SU-DHL-6 (cell line): ENCODE measurements at regions not wholly inside any gene's neighbourhood (a gene's known extent, or its start where the extent isn't known, plus 50 kb on each side); places are given as distances from the start of the nearest gene placed in this dataset.

Source experiments
- H2AFZ ChIP-seq: fragments of 200-600 bp; sonication (generic); 2 replicates; pipeline ENCODE4 v1.6.1; 2014; ENCODE audit warnings: low read depth, mild to moderate bottlenecking, moderate library complexity, mixed read lengths, antibody characterized with exemption, low read length; ENCODE audit not compliant: severe bottlenecking
- H3F3A ChIP-seq: fragments of 200-600 bp; shearing (Covaris generic); 2 replicates; pipeline ENCODE4 v1.6.0; 2016; ENCODE audit warnings: antibody characterized with exemption, mild to moderate bottlenecking; ENCODE audit not compliant: insufficient read depth
- H3K27ac ChIP-seq: fragments of 200-600 bp; sonication (generic); 2 replicates; pipeline ENCODE4 v1.5.1; 2016; ENCODE audit warnings: low read depth, mild to moderate bottlenecking, low read length, moderate library complexity, mixed read lengths
- H3K27me3 ChIP-seq: fragments of 200-600 bp; sonication (generic), shearing (Covaris generic); 2 replicates; pipeline ENCODE4 v1.6.0; 2014; ENCODE audit warnings: mild to moderate bottlenecking, low read length
- H3K36me3 ChIP-seq: fragments of 200-600 bp; sonication (generic); 2 replicates; pipeline ENCODE4 v1.6.1; 2014; ENCODE audit warnings: mild to moderate bottlenecking, low read length, mixed read lengths
- H3K4me2 ChIP-seq: fragments of 300-600, 200-600 bp; shearing (Covaris generic), sonication (generic); 2 replicates; pipeline ENCODE4 v1.6.0; 2014; ENCODE audit warnings: low read length, low read depth, mild to moderate bottlenecking; ENCODE audit not compliant: poor library complexity, severe bottlenecking
- H3K4me3 ChIP-seq: fragments of 200-600 bp; sonication (generic); 2 replicates; pipeline ENCODE4 v1.5.1; 2014; ENCODE audit warnings: antibody characterized with exemption, low read length, mild to moderate bottlenecking, mixed read lengths; ENCODE audit not compliant: insufficient read depth, poor library complexity, severe bottlenecking
- H3K79me2 ChIP-seq: fragments of 200-600 bp; sonication (generic); 2 replicates; pipeline ENCODE4 v1.6.1; 2014; ENCODE audit warnings: mild to moderate bottlenecking, low read length, moderate library complexity; ENCODE audit not compliant: insufficient read depth
- H3K9ac ChIP-seq: fragments of 200-600 bp; sonication (generic); 2 replicates; pipeline ENCODE4 v1.7.0; 2014; ENCODE audit warnings: mild to moderate bottlenecking, low read length
- H3K9me2 ChIP-seq: fragments of 200-600 bp; sonication (generic); replicated peaks from 2 replicates; pipeline ENCODE4 v1.6.1; 2014; ENCODE audit warnings: low read length; ENCODE audit not compliant: insufficient read depth
- H3K9me3 ChIP-seq: fragments of 200-600 bp; sonication (generic); 2 replicates; pipeline ENCODE4 v1.6.1; 2014; ENCODE audit warnings: low read length, mixed read lengths; ENCODE audit not compliant: insufficient read depth
- H4K20me1 ChIP-seq: fragments of 200-600 bp; sonication (generic); 2 replicates; pipeline ENCODE4 v1.6.1; 2014; ENCODE audit warnings: low read depth, mild to moderate bottlenecking, antibody characterized with exemption, low read length, moderate library complexity, mixed read lengths
- CTCF ChIP-seq: fragments of 200-600 bp; sonication (generic); IDR thresholded peaks from one replicate; pipeline ENCODE4 v1.5.1; 2017; ENCODE audit warnings: antibody characterized with exemption, mild to moderate bottlenecking, low read length, moderate library complexity; ENCODE audit not compliant: insufficient read depth, poor library complexity, severe bottlenecking
- EZH2phosphoT487 ChIP-seq: fragments of 200-600 bp; sonication (generic), shearing (Covaris generic); conservative IDR thresholded peaks from 2 replicates; pipeline ENCODE4 v1.6.1; 2018; ENCODE audit warnings: mild to moderate bottlenecking, antibody characterized with exemption, low read length, moderate library complexity, mixed read lengths

- Histone ChIP-seq H3K36me3 (no peaks in the 10 kb centered on the region), H3K9me3 (no peaks in the 10 kb centered on the region), H3K4me2 (no peak overlapping the region), H3K79me2 (no peaks in the 10 kb centered on the region), H4K20me1 (no peaks in the 10 kb centered on the region), H3K27me3 (no peaks in the 10 kb centered on the region), H3K27ac (no peak overlapping the region), H3K9me2 (no peaks in the 10 kb centered on the region), H3K4me3 (no peak overlapping the region), H3K9ac (no peak overlapping the region), H3F3A (no peaks in the 10 kb centered on the region), H2AFZ (no peak overlapping the region)
- no peak for TF ChIP-seq EZH2phosphoT487
- TF ChIP-seq CTCF, result no peak
Measured at GRCh38 chr11:27230192-27230572, 132.8 kb downstream of the CCDC34 start.

- Histone ChIP-seq H3K9me2 (no peaks in the 10 kb centered on the region), H3F3A (no peaks in the 10 kb centered on the region), H3K9me3 (no peaks in the 10 kb centered on the region), H3K36me3 (no peaks in the 10 kb centered on the region), H4K20me1 (no peaks in the 10 kb centered on the region), H3K27me3 (no peaks in the 10 kb centered on the region), H3K27ac (no peak overlapping the region), H3K4me2 (no peak overlapping the region), H3K9ac (no peak overlapping the region), H3K79me2 (no peaks in the 10 kb centered on the region), H3K4me3 (no peak overlapping the region), H2AFZ (no peak overlapping the region)
- TF ChIP-seq CTCF (no peak), EZH2phosphoT487 (no peak)
Measured at GRCh38 chr11:27229511-27230191, 133.4 kb downstream of the CCDC34 start.

GRCh38 chr11:27228906-27229290 lies 134.1 kb downstream of the CCDC34 start:
- no peak overlapping the region for H3K4me3 ChIP-seq
- H3K27ac ChIP-seq, result no peak overlapping the region
- H3K4me2 ChIP-seq, result no peak overlapping the region
- no peaks in the 10 kb centered on the region for H4K20me1 ChIP-seq
- H3K9me3 ChIP-seq, result no peaks in the 10 kb centered on the region
- no peaks in the 10 kb centered on the region for H3K36me3 ChIP-seq
- H3K27me3 ChIP-seq, result no peaks in the 10 kb centered on the region
- no peaks in the 10 kb centered on the region for H3K9me2 ChIP-seq
- H2AFZ ChIP-seq, result no peak overlapping the region
- no peaks in the 10 kb centered on the region for H3K79me2 ChIP-seq
- no peaks in the 10 kb centered on the region for H3F3A ChIP-seq
- TF ChIP-seq EZH2phosphoT487, result no peak
- no peak for TF ChIP-seq CTCF
- H3K9ac ChIP-seq, result no peak overlapping the region
